MCF 10A (cell line): ENCODE measurements at regions not wholly inside any gene's neighbourhood (a gene's known extent, or its start where the extent isn't known, plus 50 kb on each side); places are given as distances from the start of the nearest gene placed in this dataset.

Source experiments
- BruUV-seq: library from RNA; stranded (reverse); fragments of 400-500 nt; replicated peaks from 2 replicates; lab custom pipeline; 2021; lab: Mats Ljungman, UMichigan
- CTCF ChIA-PET: fragments of 300-600 bp; sonication (Branson Sonifier 250); formaldehyde crosslinking; extraction: SDS; loops from one replicate; lab custom pipeline; 2021; ENCODE audit warnings: antibody characterized with exemption, inconsistent platforms; lab: Yijun Ruan, JAX
- POLR2A ChIA-PET: fragments of 300-600, 350-650 bp; sonication (Branson Sonifier 250); formaldehyde crosslinking; extraction: SDS; loops from one replicate; lab custom pipeline; 2020; ENCODE audit warnings: antibody characterized with exemption, inconsistent platforms; lab: Yijun Ruan, JAX
- DNase-seq: peaks from one replicate; pipeline ENCODE4 v3.0.0-alpha.2; 2018; ENCODE audit not compliant: unreplicated experiment
- H3K27ac Mint-ChIP-seq: one replicate; pipeline ENCODE4 v1.8.0; 2022; ENCODE audit warnings: mild to moderate bottlenecking, low read depth, mixed read lengths; ENCODE audit not compliant: unreplicated experiment
- H3K27me3 Mint-ChIP-seq: one replicate; pipeline ENCODE4 v1.8.0; 2022; ENCODE audit warnings: mixed read lengths; ENCODE audit not compliant: insufficient read depth, unreplicated experiment
- H3K36me3 Mint-ChIP-seq: one replicate; pipeline ENCODE4 v1.8.0; 2022; ENCODE audit warnings: mild to moderate bottlenecking, moderate library complexity, mixed read lengths; ENCODE audit not compliant: insufficient read depth, unreplicated experiment
- H3K4me1 Mint-ChIP-seq: one replicate; pipeline ENCODE4 v1.8.0; 2022; ENCODE audit warnings: mixed read lengths; ENCODE audit not compliant: insufficient read depth, unreplicated experiment
- H3K4me3 Mint-ChIP-seq: one replicate; pipeline ENCODE4 v1.8.0; 2022; ENCODE audit warnings: mild to moderate bottlenecking, moderate library complexity, mixed read lengths; ENCODE audit not compliant: unreplicated experiment
- H3K9me3 Mint-ChIP-seq: one replicate; pipeline ENCODE4 v1.8.0; 2022; ENCODE audit warnings: mixed read lengths; ENCODE audit not compliant: unreplicated experiment
- intact Hi-C: fragments of 100-400 bp; cut with micrococcal nuclease; formaldehyde crosslinking; loops from 2 replicates; pipeline ENCODE4 v1.14.1; 2022
- TF ChIP-seq, protein P1 (sequence below): fragments of 200-600 bp; IDR thresholded peaks from one replicate; pipeline ENCODE4 v1.8.0; 2022; ENCODE audit warnings: antibody characterized with exemption, mild to moderate bottlenecking; ENCODE audit not compliant: unreplicated experiment

DNA sequence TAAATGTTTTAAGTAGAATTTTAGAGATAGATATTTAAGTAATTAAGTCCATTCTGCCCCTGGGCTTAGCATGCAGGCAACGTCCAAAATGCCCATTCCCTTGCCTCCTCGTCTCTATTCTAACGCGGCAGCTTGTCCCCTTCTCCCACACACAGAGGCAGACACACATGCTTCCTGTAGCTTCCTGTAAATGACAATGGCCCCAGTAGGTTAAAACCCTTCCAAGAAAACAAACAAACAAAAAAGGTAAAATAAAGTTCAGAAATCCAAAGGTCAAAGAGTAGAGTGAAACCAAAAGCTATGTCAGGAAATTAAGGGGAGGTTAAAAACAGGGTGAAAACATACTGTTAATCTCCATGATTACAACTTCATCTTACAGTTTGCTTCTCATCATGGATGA lies 857.6 kb downstream of the GATA3 start:
- ChIA-PET CTCF (no interaction called here), POLR2A (interaction anchor here (0.7 to 2.3 kb wide), 5 partner anchors 9 to 68 kb away, joined by 5 to 11 read pairs (median 6); no protein-coding TSS in a partner anchor)
- BruUV-seq = no TSS peak
- DNase-seq = no peak
- TF ChIP-seq, protein P1, sequence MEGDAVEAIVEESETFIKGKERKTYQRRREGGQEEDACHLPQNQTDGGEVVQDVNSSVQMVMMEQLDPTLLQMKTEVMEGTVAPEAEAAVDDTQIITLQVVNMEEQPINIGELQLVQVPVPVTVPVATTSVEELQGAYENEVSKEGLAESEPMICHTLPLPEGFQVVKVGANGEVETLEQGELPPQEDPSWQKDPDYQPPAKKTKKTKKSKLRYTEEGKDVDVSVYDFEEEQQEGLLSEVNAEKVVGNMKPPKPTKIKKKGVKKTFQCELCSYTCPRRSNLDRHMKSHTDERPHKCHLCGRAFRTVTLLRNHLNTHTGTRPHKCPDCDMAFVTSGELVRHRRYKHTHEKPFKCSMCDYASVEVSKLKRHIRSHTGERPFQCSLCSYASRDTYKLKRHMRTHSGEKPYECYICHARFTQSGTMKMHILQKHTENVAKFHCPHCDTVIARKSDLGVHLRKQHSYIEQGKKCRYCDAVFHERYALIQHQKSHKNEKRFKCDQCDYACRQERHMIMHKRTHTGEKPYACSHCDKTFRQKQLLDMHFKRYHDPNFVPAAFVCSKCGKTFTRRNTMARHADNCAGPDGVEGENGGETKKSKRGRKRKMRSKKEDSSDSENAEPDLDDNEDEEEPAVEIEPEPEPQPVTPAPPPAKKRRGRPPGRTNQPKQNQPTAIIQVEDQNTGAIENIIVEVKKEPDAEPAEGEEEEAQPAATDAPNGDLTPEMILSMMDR = no peak
- H3K27me3 Mint-ChIP-seq = no peaks in the 10 kb centered on the region
- intact Hi-C loops = no loop called here
- H3K4me3 Mint-ChIP-seq = no peak overlapping the region
- peaks cover 11% of the 10 kb centered on the region for H3K4me1 Mint-ChIP-seq
- H3K36me3 Mint-ChIP-seq = no peaks in the 10 kb centered on the region
- H3K9me3 Mint-ChIP-seq = no peaks in the 10 kb centered on the region
- no peak overlapping the region for H3K27ac Mint-ChIP-seq

DNA sequence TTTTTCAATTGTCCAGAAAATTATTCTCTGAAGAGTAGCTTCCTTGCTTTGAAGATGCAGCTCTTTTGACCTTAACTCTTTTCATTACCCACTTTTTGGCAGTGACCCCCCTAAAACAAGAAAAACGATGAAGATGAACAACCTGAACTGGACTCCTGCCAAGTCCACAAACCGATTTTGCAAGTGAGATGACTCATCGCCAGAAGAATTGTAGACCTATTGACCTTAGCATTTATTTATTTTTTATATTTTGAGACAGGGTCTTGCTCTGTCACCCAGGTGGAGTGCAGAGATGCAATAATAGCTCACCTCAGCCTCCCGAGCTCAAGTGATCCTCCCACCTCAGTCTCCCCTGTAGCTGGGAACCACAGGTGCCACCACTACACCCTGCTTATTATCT lies 859.2 kb downstream of the GATA3 start:
- no peaks in the 10 kb centered on the region for H3K27me3 Mint-ChIP-seq
- H3K9me3 Mint-ChIP-seq = no peaks in the 10 kb centered on the region
- TF ChIP-seq, protein P1 = no peak
- CTCF ChIA-PET = interaction anchor here (0.6 to 1.6 kb wide), 7 partner anchors 9 to 296 kb away, joined by 3 to 6 read pairs (median 4); no protein-coding TSS in a partner anchor
- POLR2A ChIA-PET = interaction anchor here (0.6 to 2.5 kb wide), 18 partner anchors 7 to 1096 kb away, joined by 3 to 27 read pairs (median 4); no protein-coding TSS in a partner anchor
- peak overlapping the region; percentile 5 for H3K4me3 Mint-ChIP-seq
- intact Hi-C loops = no loop called here
- no peaks in the 10 kb centered on the region for H3K36me3 Mint-ChIP-seq
- DNase-seq = peak; percentile 92
- H3K27ac Mint-ChIP-seq = peak overlapping the region; percentile 4
- peaks cover 11% of the 10 kb centered on the region for H3K4me1 Mint-ChIP-seq
- BruUV-seq = no TSS peak

DNA sequence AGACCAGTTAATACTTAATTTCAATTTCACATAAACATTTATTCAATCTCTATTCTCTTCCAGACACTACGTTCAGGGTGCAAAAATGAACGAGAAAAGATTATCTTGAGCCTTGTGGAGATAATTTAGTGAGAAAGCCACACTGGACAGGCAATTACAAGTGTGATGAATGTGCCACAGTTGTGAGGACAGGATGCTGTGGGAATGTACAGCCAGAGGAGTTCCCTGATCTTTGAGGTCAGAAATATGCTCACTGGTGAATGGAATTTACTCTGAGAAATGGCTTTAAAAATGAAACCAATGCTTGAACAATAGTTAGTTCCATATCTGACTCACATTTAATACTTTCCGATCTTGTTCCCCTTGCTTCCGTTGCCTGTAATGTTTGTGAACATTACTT lies 864.8 kb downstream of the GATA3 start:
- intact Hi-C loops = no loop called here
- H3K27ac Mint-ChIP-seq = no peak overlapping the region
- DNase-seq = no peak
- TF ChIP-seq, protein P1 = no peak
- no peaks in the 10 kb centered on the region for H3K9me3 Mint-ChIP-seq
- ChIA-PET POLR2A (interaction anchor here (0.6 kb wide), 1 partner anchor 256 kb away, joined by 3 read pairs; no protein-coding TSS in a partner anchor), CTCF (no interaction called here)
- H3K36me3 Mint-ChIP-seq = no peaks in the 10 kb centered on the region
- H3K4me3 Mint-ChIP-seq = no peak overlapping the region
- H3K4me1 Mint-ChIP-seq = peaks cover 9% of the 10 kb centered on the region
- BruUV-seq = no TSS peak
- H3K27me3 Mint-ChIP-seq = no peaks in the 10 kb centered on the region

DNA sequence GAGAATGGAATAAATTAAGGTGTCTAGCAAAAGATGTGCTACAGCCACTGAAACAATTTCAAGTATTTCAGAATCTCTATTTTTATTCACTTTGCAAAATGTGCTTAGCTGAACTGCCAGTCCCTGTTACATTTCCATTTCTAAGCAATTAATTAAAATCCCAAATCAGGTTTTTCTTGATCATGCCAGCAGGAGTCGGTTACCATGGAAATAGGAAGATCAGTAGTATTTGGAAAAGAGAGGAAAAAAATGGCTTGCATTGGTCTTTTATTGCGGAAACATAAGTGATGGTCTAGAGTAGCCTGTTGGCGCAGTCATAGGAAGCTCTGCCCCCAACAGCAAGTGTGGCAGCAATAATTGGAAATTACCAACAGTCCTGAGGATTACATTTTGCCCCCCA lies 867.1 kb downstream of the GATA3 start:
- peaks cover 6% of the 10 kb centered on the region for H3K4me1 Mint-ChIP-seq
- H3K4me3 Mint-ChIP-seq = no peak overlapping the region
- no peaks in the 10 kb centered on the region for H3K27me3 Mint-ChIP-seq
- BruUV-seq = no TSS peak
- H3K27ac Mint-ChIP-seq = no peak overlapping the region
- TF ChIP-seq, protein P1 = no peak
- POLR2A ChIA-PET = interaction anchor here (1.2 to 2.0 kb wide), 3 partner anchors 8 to 40 kb away, joined by 3 to 8 read pairs (median 5); no protein-coding TSS in a partner anchor
- no peak for DNase-seq
- CTCF ChIA-PET = interaction anchor here (0.7 kb wide), 1 partner anchor 1876 kb away, joined by 3 read pairs; no protein-coding TSS in a partner anchor
- H3K36me3 Mint-ChIP-seq = no peaks in the 10 kb centered on the region
- intact Hi-C loops = no loop called here
- no peaks in the 10 kb centered on the region for H3K9me3 Mint-ChIP-seq
